ENCODE measurements at regions not wholly inside any gene's neighbourhood (a gene's known extent, or its start where the extent isn't known, plus 50 kb on each side); places are given as distances from the start of the nearest gene placed in this dataset.
A peak's percentile ranks its signal among the peaks of the same experiment; 100 is the strongest.

- H3K36me3 Mint-ChIP-seq (ENCODE audit: insufficient read depth): no peaks in the 10 kb centered on the region
- TF ChIP-seq CTCF (IDR thresholded peaks at IDR 0.05; ENCODE audit: unreplicated experiment): no peak
- H3K4me3 Mint-ChIP-seq (ENCODE audit: low read depth): no peak overlapping the region
- no peak overlapping the region for H3K27ac Mint-ChIP-seq
- H3K27me3 Mint-ChIP-seq: peaks cover 3% of the 10 kb centered on the region
- H3K4me1 Mint-ChIP-seq (ENCODE audit: low read depth): peaks cover 8% of the 10 kb centered on the region
- DNase-seq (ENCODE audit: low spot score, unreplicated experiment): no peak
- H3K9me3 Mint-ChIP-seq (ENCODE audit: low read depth): peaks cover 3% of the 10 kb centered on the region
Measured at GRCh38 chr10:3016016-3016415, 51.3 kb upstream of the PFKP start.

GRCh38 chr10:3014968-3015367 is 52.4 kb upstream of the PFKP start:
- DNase-seq (ENCODE audit: low spot score, unreplicated experiment): no peak
- H3K36me3 Mint-ChIP-seq (ENCODE audit: insufficient read depth): no peaks in the 10 kb centered on the region
- H3K27ac Mint-ChIP-seq: no peak overlapping the region
- H3K9me3 Mint-ChIP-seq (ENCODE audit: low read depth): peaks cover 3% of the 10 kb centered on the region
- H3K4me1 Mint-ChIP-seq (ENCODE audit: low read depth): peaks cover 16% of the 10 kb centered on the region
- H3K4me3 Mint-ChIP-seq (ENCODE audit: low read depth): no peak overlapping the region
- H3K27me3 Mint-ChIP-seq: no peaks in the 10 kb centered on the region
- no peak for TF ChIP-seq CTCF (IDR thresholded peaks at IDR 0.05; ENCODE audit: unreplicated experiment)

GRCh38 chr10:3012223-3012622 is 55.1 kb upstream of the PFKP start:
- no peak for TF ChIP-seq CTCF (IDR thresholded peaks at IDR 0.05; ENCODE audit: unreplicated experiment)
- peaks cover 3% of the 10 kb centered on the region for H3K9me3 Mint-ChIP-seq (ENCODE audit: low read depth)
- no peak overlapping the region for H3K4me3 Mint-ChIP-seq (ENCODE audit: low read depth)
- H3K27me3 Mint-ChIP-seq: no peaks in the 10 kb centered on the region
- no peaks in the 10 kb centered on the region for H3K36me3 Mint-ChIP-seq (ENCODE audit: insufficient read depth)
- peaks cover 27% of the 10 kb centered on the region for H3K4me1 Mint-ChIP-seq (ENCODE audit: low read depth)
- H3K27ac Mint-ChIP-seq: no peak overlapping the region
- no peak for DNase-seq (ENCODE audit: low spot score, unreplicated experiment)

- Mint-ChIP-seq H3K36me3 (ENCODE audit: insufficient read depth) (no peaks in the 10 kb centered on the region), H3K27me3 (no peaks in the 10 kb centered on the region), H3K27ac (no peak overlapping the region), H3K4me1 (ENCODE audit: low read depth) (peaks cover 27% of the 10 kb centered on the region), H3K9me3 (ENCODE audit: low read depth) (peaks cover 3% of the 10 kb centered on the region), H3K4me3 (ENCODE audit: low read depth) (no peak overlapping the region)
- peak; percentile 23 for DNase-seq (ENCODE audit: low spot score, unreplicated experiment)
- no peak for TF ChIP-seq CTCF (IDR thresholded peaks at IDR 0.05; ENCODE audit: unreplicated experiment)
Measured at GRCh38 chr10:3010816-3011460, 56.4 kb upstream of the PFKP start.

GRCh38 chr10:3010334-3010733 is 57.0 kb upstream of the PFKP start:
- Mint-ChIP-seq H3K36me3 (ENCODE audit: insufficient read depth) (no peaks in the 10 kb centered on the region), H3K27ac (no peak overlapping the region), H3K9me3 (ENCODE audit: low read depth) (peaks cover 3% of the 10 kb centered on the region), H3K4me1 (ENCODE audit: low read depth) (peaks cover 27% of the 10 kb centered on the region), H3K4me3 (ENCODE audit: low read depth) (no peak overlapping the region), H3K27me3 (no peaks in the 10 kb centered on the region)
- peak; percentile 16 for TF ChIP-seq CTCF (IDR thresholded peaks at IDR 0.05; ENCODE audit: unreplicated experiment)
- DNase-seq (ENCODE audit: low spot score, unreplicated experiment): no peak
